ENCODE measurements at regions not wholly inside any gene's neighbourhood (a gene's known extent, or its start where the extent isn't known, plus 50 kb on each side); places are given as distances from the start of the nearest gene placed in this dataset.

GRCh38 chr17:68184816-68185436 lies 62.9 kb upstream of the AMZ2 start:
- DNase-seq (ENCODE audit: low read depth): no peak

- DNase-seq (ENCODE audit: low read depth): no peak
Measured at GRCh38 chr17:68185820-68186219, 62.0 kb upstream of the AMZ2 start.

GRCh38 chr17:68190495-68190894 lies 57.3 kb upstream of the AMZ2 start:
- DNase-seq (ENCODE audit: low read depth): no peak

GRCh38 chr17:68195667-68196393 lies 52.0 kb upstream of the AMZ2 start:
- no peak for DNase-seq (ENCODE audit: low read depth)

GRCh38 chr17:68196394-68197090 lies 51.3 kb upstream of the AMZ2 start:
- DNase-seq (ENCODE audit: low read depth): no peak

GRCh38 chr17:68197091-68197996 lies 50.5 kb upstream of the AMZ2 start:
- DNase-seq (ENCODE audit: low read depth): no peak

GRCh38 chr17:68197997-68198930 lies 49.6 kb upstream of the AMZ2 start:
- no peak for DNase-seq (ENCODE audit: low read depth)

Measured in stimulated activated CD8-positive, alpha-beta memory T cell treated with anti-CD3 and anti-CD28 coated beads, Interleukin-15, amount 100 ng/mL, for 1 hour (primary cell).